GM12878 (cell line): ENCODE measurements at regions not wholly inside any gene's neighbourhood (a gene's known extent, or its start where the extent isn't known, plus 50 kb on each side); places are given as distances from the start of the nearest gene placed in this dataset.

Experiments
- ATAC-seq: fragments of 200-7000 bp; cut with Tn5 transposase; 3 replicates; pipeline ENCODE4 v1.9.1; 2020; ENCODE audit warnings: mild to moderate bottlenecking, moderate library complexity
- BruUV-seq: library from RNA; stranded (reverse); fragments of 400-500 nt; replicated peaks from 2 replicates; lab custom pipeline; 2021; lab: Mats Ljungman, UMichigan
- CTCF ChIA-PET: fragments of 300-600 bp; sonication (Branson Sonifier 250); formaldehyde crosslinking; extraction: SDS; loops from one replicate; lab custom pipeline; 2021; ENCODE audit warnings: inconsistent platforms; lab: Yijun Ruan, JAX
- POLR2A ChIA-PET: fragments of 350-600 bp; formaldehyde crosslinking; extraction: SDS; loops from one replicate; lab custom pipeline; 2021; ENCODE audit warnings: inconsistent platforms; lab: Charles Lee
- RAD21 ChIA-PET: fragments of 300-600 bp; sonication (Branson Sonifier 250); formaldehyde crosslinking; loops from one replicate; lab custom pipeline; 2023; ENCODE audit warnings: antibody characterized with exemption; ENCODE audit not compliant: unreplicated experiment; lab: Charles Lee
- SMC1A ChIA-PET: fragments of 300-600 bp; sonication (Branson Sonifier 250); formaldehyde crosslinking; loops from one replicate; lab custom pipeline; 2023; ENCODE audit not compliant: unreplicated experiment, uncharacterized antibody; lab: Charles Lee
- DNase-seq: peaks from one replicate; pipeline ENCODE4 v3.0.0-alpha.2; 2011; ENCODE audit warnings: low read depth, low spot score
- FAIRE-seq: peaks from 3 replicates; lab custom pipeline; 2011; peaks lifted over from hg19 to GRCh38; lab: Jason Lieb, UNC
- H2AFZ ChIP-seq: 2 replicates; pipeline ENCODE4 v1.6.0; 2011; ENCODE audit warnings: low read depth, low read length, control low read depth; ENCODE audit not compliant: control insufficient read depth
- H3K27ac ChIP-seq: 2 replicates; pipeline ENCODE4 v1.5.1; 2011; ENCODE audit warnings: control low read depth; ENCODE audit not compliant: control insufficient read depth, insufficient read depth
- H3K27me3 ChIP-seq, 2 experiments: replicated peaks in 1 of 2; 2 replicates each; pipeline versions ENCODE4 v1.6.0 to v1.6.1; 2011; ENCODE audit warnings: low read length in 1 of 2; ENCODE audit not compliant: control insufficient read depth in 2 of 2, insufficient read depth in 2 of 2
- H3K36me3 ChIP-seq, 2 experiments: 2 replicates each; pipeline ENCODE4 v1.5.1; 2011; ENCODE audit warnings: low read length in 1 of 2; ENCODE audit not compliant: control insufficient read depth in 2 of 2, insufficient read depth in 2 of 2
- H3K4me1 ChIP-seq: 2 replicates; pipeline ENCODE4 v1.6.1; 2011; ENCODE audit warnings: mild to moderate bottlenecking, low read length, moderate library complexity, mixed read lengths; ENCODE audit not compliant: control insufficient read depth, insufficient read depth
- H3K4me2 ChIP-seq: 2 replicates; pipeline ENCODE4 v1.6.0; 2011; ENCODE audit warnings: control low read depth; ENCODE audit not compliant: control insufficient read depth, insufficient read depth
- H3K4me3 ChIP-seq: fragments of 200-600 bp; sonication (generic); 2 replicates; pipeline ENCODE4 v1.5.1; 2016
- H3K79me2 ChIP-seq: 2 replicates; pipeline ENCODE4 v1.6.0; 2011; ENCODE audit warnings: low read length; ENCODE audit not compliant: control insufficient read depth, insufficient read depth
- H3K9ac ChIP-seq: 2 replicates; pipeline ENCODE4 v1.8.0; 2011; ENCODE audit warnings: low read length, control low read depth, mixed read lengths; ENCODE audit not compliant: control insufficient read depth, insufficient read depth
- H3K9me3 ChIP-seq: replicated peaks from 3 replicates; pipeline ENCODE4 v1.5.1; 2011; ENCODE audit warnings: mild to moderate bottlenecking, low read length; ENCODE audit not compliant: control insufficient read depth, insufficient read depth
- H4K20me1 ChIP-seq: 2 replicates; pipeline ENCODE4 v1.6.0; 2011; ENCODE audit not compliant: control insufficient read depth, insufficient read depth
- BCL11A ChIP-seq: IDR thresholded peaks from 2 replicates; pipeline ENCODE4 v1.6.1; 2011; ENCODE audit warnings: low read depth, low read length
- CEBPB ChIP-seq, 2 experiments: fragments of 150-350 bp in 1 of 2; IDR thresholded peaks; 2 replicates each; pipeline ENCODE4 v1.6.1; 2012 to 2014; ENCODE audit warnings: low read depth in 2 of 2, low read length in 2 of 2, borderline replicate concordance in 1 of 2, inconsistent platforms in 1 of 2
- CUX1 ChIP-seq: IDR thresholded peaks from 2 replicates; pipeline ENCODE4 v1.6.1; 2012; ENCODE audit warnings: improper control_type of control experiment, low read depth, low read length; ENCODE audit not compliant: insufficient replicate concordance
- ESRRA ChIP-seq: IDR thresholded peaks from 2 replicates; pipeline ENCODE4 v1.6.1; 2012; ENCODE audit warnings: mild to moderate bottlenecking, low read length, improper control_type of control experiment
- IKZF1 ChIP-seq: fragments of 450-650 bp; conservative IDR thresholded peaks from 2 replicates; pipeline ENCODE4 v1.6.1; 2017; ENCODE audit warnings: antibody characterized with exemption, mild to moderate bottlenecking
- KAT2A ChIP-seq: conservative IDR thresholded peaks from 2 replicates; pipeline ENCODE4 v1.6.1; 2011; ENCODE audit warnings: low read depth, low read length; ENCODE audit not compliant: control insufficient read depth
- LARP7 ChIP-seq: fragments of 450-650 bp; IDR thresholded peaks from 2 replicates; pipeline ENCODE4 v1.6.1; 2017; ENCODE audit warnings: mild to moderate bottlenecking
- NFIC ChIP-seq: IDR thresholded peaks from 2 replicates; pipeline ENCODE4 v1.6.1; 2012; ENCODE audit warnings: low read depth, mild to moderate bottlenecking, inconsistent platforms, low read length, moderate library complexity
- PAX5 ChIP-seq: IDR thresholded peaks from 2 replicates; pipeline ENCODE4 v1.6.1; 2011; ENCODE audit warnings: low read depth, low read length, borderline replicate concordance
- RELB ChIP-seq: fragments of 450-650 bp; IDR thresholded peaks from 2 replicates; pipeline ENCODE4 v1.6.1; 2017; ENCODE audit warnings: low read depth, mild to moderate bottlenecking, moderate library complexity
- SMARCA5 ChIP-seq: fragments of 450-650 bp; IDR thresholded peaks from 2 replicates; pipeline ENCODE4 v1.6.1; 2017; ENCODE audit warnings: mild to moderate bottlenecking
- SUPT20H ChIP-seq: IDR thresholded peaks from 2 replicates; pipeline ENCODE4 v1.6.1; 2011; ENCODE audit warnings: low read depth, mild to moderate bottlenecking, low read length, moderate library complexity, borderline replicate concordance; ENCODE audit not compliant: control insufficient read depth
- TARDBP ChIP-seq: IDR thresholded peaks from 2 replicates; pipeline ENCODE4 v1.6.1; 2016; ENCODE audit warnings: borderline replicate concordance
- ZNF274 ChIP-seq: IDR thresholded peaks from one replicate; pipeline ENCODE4 v1.8.0; 2011; ENCODE audit not compliant: insufficient read length, insufficient read depth
- ZSCAN29 ChIP-seq: fragments of 450-650 bp; IDR thresholded peaks from 2 replicates; pipeline ENCODE4 v1.6.1; 2017; ENCODE audit warnings: mild to moderate bottlenecking, moderate library complexity
- WGBS: methylation state at CpG from one replicate; pipeline ENCODE4 v1.1.6; 2016; ENCODE audit warnings: low lambda C conversion rate; ENCODE audit not compliant: insufficient replicate concordance, insufficient coverage; ENCODE audit errors: missing lambda C conversion rate; 5-methylcytosine and 5-hydroxymethylcytosine counted together
- in situ Hi-C: fragments of 300-500 bp; cut with MboI; formaldehyde crosslinking; loops from 9 replicates; pipeline ENCODE4 v1.14.3; 2018; ENCODE audit warnings: mixed read lengths
- intact Hi-C: fragments of 100-400 bp; cut with micrococcal nuclease; formaldehyde crosslinking; loops from one replicate; pipeline ENCODE4 v1.14.2; 2022; ENCODE audit not compliant: unreplicated experiment

GRCh38 chr17:77881545-77881944 is 77.0 kb upstream of the TNRC6C start (continued):
- no peak for TF ChIP-seq ZNF274

DNA sequence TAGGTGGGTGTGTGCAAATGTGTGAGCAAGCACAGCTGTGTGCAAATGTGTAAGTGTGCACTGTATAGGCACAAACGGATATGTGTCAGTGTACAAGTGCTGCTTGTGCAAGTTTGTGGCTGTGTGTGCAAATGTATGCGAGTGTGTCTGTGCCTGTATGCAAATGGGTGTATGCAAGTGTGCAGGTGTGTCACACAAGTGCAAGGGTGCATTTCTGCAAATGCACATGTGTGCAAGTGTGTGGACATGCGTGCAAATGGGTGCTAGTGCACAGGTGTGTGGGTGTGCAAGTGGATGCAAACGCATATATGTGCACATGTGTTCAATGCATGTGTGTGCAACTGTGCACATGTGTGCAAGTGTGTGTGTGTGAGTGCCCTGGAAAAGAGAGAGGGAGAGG is 76.5 kb upstream of the TNRC6C start:
- peak overlapping the region; percentile 82 for H3K4me2 ChIP-seq
- H3K27ac ChIP-seq: no peak overlapping the region
- H3K27me3 ChIP-seq: peaks cover 0 to 2% of the 10 kb centered on the region in 2 experiments; a peak in 3 of 4 replicates
- in situ Hi-C loops: no loop called here
- ChIA-PET RAD21 (interaction anchor here (0.6 to 2.7 kb wide), 10 partner anchors 13 to 521 kb away, joined by 3 to 40 read pairs (median 8); partner anchors contain the start of gene TNRC6C), POLR2A (interaction anchor here (1.0 to 2.1 kb wide), 5 partner anchors 13 to 76 kb away, joined by 5 to 21 read pairs (median 10); partner anchors contain the start of gene TNRC6C), CTCF (interaction anchor here (0.7 to 2.9 kb wide), 7 partner anchors 11 to 139 kb away, joined by 3 to 21 read pairs (median 4); no protein-coding TSS in a partner anchor), SMC1A (interaction anchor here (0.6 to 3.2 kb wide), 9 partner anchors 12 to 139 kb away, joined by 3 to 39 read pairs (median 6); no protein-coding TSS in a partner anchor)
- no peak for ATAC-seq
- no peak overlapping the region for H3K9ac ChIP-seq
- intact Hi-C loops: loop anchor here (5.0 to 10.0 kb wide), 2 partner anchors 47 to 75 kb away; partner anchors contain the start of gene TNRC6C
- FAIRE-seq: no peak
- H3K36me3 ChIP-seq: no peaks in the 10 kb centered on the region
- 0% methylated on average over 4 of the region's 4 CpGs for WGBS
- peaks cover 21% of the 10 kb centered on the region for H3K4me1 ChIP-seq
- H3K4me3 ChIP-seq: no peak overlapping the region
- peaks cover 8% of the 10 kb centered on the region; the same call in 1 of the 3 replicates for H3K9me3 ChIP-seq
- no TSS peak for BruUV-seq
- H4K20me1 ChIP-seq: no peaks in the 10 kb centered on the region; the same call in none of the 2 replicates
- no peaks in the 10 kb centered on the region for H3K79me2 ChIP-seq
- no peak overlapping the region for H2AFZ ChIP-seq
- DNase-seq: no peak
- no peak for TF ChIP-seq TARDBP
- TF ChIP-seq NFIC: 0 out of 2 replicates have a peak, but pooled peaks have one; percentile 64
- TF ChIP-seq SMARCA5: peak; percentile 43; the same call in 1 of the 2 replicates
- no peak for TF ChIP-seq ESRRA
- TF ChIP-seq ZSCAN29: no peak
- no peak for TF ChIP-seq SUPT20H
- TF ChIP-seq LARP7: no peak
- no peak for TF ChIP-seq BCL11A
- no peak for TF ChIP-seq PAX5
- TF ChIP-seq IKZF1: no peak
- TF ChIP-seq KAT2A: no peak
- no peak for TF ChIP-seq CUX1
- TF ChIP-seq CEBPB (IDR thresholded peaks at IDR 0.05; ENCODE audit: borderline replicate concordance in 1 of 2, low read depth in 2 of 2, low read length in 2 of 2): no peak
- no peak for TF ChIP-seq RELB
